ENCODE measurements at regions not wholly inside any gene's neighbourhood (a gene's known extent, or its start where the extent isn't known, plus 50 kb on each side); places are given as distances from the start of the nearest gene placed in this dataset.
A peak's percentile ranks its signal among the peaks of the same experiment; 100 is the strongest.
"Not testable (repeated sequence)": the region's sequence is repeated elsewhere in the genome, so short reads cannot be mapped to it uniquely, and the experiment has no call there.

DNA sequence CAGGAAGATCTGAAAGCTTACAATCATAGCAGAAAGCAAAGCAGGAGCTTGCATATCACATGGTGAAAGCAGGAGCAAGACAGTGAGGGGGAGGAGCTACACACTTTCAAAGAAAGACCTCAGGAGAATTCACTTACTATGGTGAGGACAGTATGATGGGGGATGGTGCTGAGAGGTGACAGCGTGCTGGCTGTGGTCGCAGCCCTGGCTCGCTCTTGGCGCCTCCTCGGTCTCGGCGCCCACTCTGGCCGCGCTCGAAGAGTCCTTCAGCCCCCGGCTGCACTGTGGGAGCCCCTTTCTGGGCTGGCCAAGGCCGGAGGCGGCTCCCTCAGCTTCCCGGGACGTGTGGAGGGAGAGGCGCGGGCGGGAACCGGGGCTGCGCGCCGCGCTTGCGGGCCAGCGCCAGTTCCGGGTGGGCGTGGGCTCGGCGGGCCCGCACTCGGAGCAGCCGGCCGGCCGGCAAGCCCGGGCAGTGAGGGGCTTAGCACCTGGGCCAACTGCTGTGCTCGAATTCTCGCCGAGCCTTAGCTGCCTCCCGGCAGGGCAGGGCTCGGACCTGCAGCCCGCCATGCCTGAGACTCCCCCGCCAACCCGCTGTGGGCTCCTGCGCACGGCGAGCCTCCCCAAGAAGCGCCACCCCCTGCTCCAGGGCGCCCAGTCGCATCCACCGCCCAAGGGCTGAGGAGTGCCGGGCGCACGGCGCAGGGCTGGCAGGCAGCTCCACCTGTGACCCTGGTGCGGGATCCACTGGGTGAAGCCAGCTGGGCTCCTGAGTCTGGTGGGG lies 131.9 kb upstream of the SPATS2L start:
- no peak for DNase-seq

GRCh38 chr2:200177971-200178911 lies 128.3 kb upstream of the SPATS2L start:
- DNase-seq = peak; percentile 96

GRCh38 chr2:200179151-200179550 lies 127.3 kb upstream of the SPATS2L start:
- DNase-seq = no peak

- no peak for DNase-seq
These were observed 125.5 kb upstream of the SPATS2L start for GRCh38 chr2:200180943-200181342.

GRCh38 chr2:200181755-200182154 lies 124.7 kb upstream of the SPATS2L start:
- no peak for DNase-seq

- DNase-seq = no peak
These were observed 121.5 kb upstream of the SPATS2L start for GRCh38 chr2:200184748-200185627.

DNA sequence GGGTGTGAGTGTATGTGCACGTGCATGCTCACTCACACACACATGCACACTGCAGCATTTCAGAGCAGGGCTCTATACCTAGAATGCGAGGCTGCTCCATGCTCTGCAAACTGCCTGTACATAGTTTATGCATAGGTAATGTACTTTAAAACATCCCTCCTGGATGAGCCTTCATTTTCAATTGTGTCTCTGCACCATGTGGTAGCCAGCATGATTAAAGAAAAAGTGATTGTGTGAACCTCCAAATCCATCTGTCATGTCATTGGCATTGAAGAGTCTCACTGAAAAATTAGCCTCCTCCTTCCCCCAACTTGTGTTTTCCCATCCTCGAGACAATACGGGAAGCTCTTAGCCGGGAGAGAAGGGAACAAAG lies 120.9 kb upstream of the SPATS2L start:
- peak; percentile 58 for DNase-seq

- no peak for DNase-seq
These were observed 120.5 kb upstream of the SPATS2L start for GRCh38 chr2:200186002-200186401.

GRCh38 chr2:200188876-200189275 lies 117.6 kb upstream of the SPATS2L start:
- no peak for DNase-seq

DNA sequence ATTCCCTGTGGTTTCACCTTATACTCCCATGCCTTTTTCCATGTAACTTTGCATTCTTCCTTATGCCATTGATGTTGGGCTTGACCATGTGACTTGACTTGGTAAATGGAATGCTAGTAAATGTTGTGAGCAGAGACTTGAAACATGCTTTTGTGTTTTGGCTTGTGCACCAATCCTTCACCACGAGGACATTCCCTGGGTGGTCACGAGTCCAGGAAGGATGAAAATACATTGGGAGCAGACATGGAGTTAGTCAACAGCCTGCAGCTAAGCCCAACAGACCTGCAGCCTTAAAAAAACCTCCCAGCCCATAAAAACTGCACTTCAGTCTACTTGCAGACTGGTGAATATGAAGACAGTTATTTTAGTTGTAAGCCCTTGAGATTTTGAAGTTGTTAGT lies 116.5 kb upstream of the SPATS2L start:
- no peak for DNase-seq

GRCh38 chr2:200193331-200193730 lies 113.2 kb upstream of the SPATS2L start:
- no peak for DNase-seq

GRCh38 chr2:200193791-200194190 lies 112.7 kb upstream of the SPATS2L start:
- DNase-seq = no peak

GRCh38 chr2:200194746-200195145 lies 111.7 kb upstream of the SPATS2L start:
- no peak for DNase-seq

DNA sequence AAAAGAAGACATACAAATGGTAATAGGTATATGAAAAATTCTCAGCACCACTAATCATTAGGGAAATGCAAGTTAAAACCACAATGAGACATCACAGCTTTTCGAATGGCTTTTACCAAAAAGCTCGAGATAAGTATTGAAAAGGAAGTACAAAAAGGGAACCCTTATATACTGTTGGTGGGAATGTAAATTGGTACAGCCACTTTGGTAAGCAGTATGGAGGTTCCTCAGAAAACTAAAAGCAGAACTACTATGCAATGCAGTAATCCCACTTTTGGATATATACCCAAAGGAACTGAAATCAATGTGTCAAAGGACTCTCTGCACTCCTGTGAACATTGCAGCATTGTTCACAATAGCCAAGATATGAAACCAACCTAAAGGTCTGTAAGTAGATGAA lies 107.5 kb upstream of the SPATS2L start:
- DNase-seq = no peak

GRCh38 chr2:200199576-200200263 lies 106.8 kb upstream of the SPATS2L start:
- no peak for DNase-seq

GRCh38 chr2:200201839-200202238 lies 104.7 kb upstream of the SPATS2L start:
- DNase-seq = not testable (repeated sequence)

GRCh38 chr2:200203381-200203827 lies 103.1 kb upstream of the SPATS2L start:
- DNase-seq = no peak

DNA sequence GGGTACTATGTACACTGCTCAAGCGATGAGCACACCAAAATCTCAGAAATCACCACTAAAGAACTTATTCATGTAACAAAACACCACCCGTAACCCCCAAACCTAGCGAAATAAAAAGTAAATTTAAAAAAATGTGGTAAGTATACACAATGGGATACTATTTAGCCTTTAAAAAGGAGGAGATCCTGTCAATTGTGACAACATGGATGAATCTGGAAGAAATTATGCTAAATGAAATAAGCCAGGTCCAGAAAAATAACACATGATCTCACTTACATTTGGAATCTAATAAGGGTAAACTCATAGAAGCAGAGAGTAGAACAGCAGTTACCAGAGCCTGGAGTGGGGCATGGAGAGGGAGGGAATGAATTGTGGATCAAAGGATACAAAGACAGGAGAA lies 98.5 kb upstream of the SPATS2L start:
- no peak for DNase-seq

DNA sequence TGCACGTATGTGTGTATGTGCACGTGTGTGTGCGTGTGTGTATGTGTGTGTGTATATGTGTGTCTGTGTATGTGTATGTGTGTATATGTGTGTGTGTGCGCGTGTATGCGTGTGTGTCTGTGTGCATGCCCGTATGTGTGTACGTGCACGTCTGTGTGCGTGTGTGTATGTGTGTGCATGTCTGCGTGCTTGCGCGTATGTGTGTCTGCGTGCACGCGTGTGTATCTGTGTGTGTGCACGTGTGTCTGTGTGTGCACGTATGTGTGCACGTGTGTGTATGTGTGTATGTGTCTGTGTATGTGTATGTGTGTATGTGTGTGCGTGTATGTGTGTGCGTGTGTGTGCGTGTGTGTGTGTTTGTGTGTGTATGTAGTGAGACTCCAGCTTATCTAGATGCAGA lies 97.5 kb upstream of the SPATS2L start:
- no peak for DNase-seq

DNA sequence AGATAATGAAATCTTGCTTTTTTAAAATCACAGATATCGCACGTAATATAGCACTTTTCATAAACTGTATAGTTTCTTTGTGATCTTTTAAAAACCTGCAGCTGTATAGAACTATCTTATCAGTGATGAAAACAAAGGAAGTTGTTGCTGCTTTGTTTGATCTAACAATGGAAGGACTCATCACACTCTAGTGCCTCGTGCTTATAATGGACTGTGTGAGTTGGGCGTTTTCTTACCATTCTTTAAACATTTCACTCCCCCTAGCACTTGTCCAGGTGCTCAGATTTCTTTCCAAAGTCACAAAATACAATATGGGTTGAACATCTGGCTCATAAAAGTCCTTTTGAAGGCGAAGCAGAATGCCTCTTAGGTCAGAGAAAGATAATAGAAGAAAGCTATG lies 94.8 kb upstream of the SPATS2L start:
- no peak for DNase-seq

GRCh38 chr2:200212862-200213425 lies 93.5 kb upstream of the SPATS2L start:
- DNase-seq = no peak

GRCh38 chr2:200216310-200216709 lies 90.2 kb upstream of the SPATS2L start:
- no peak for DNase-seq

All from NCI-H1694 treated with DMSO at 0.1 percent for 48 hours (cell line).